SH-SY5Y (cell line): ENCODE measurements at regions not wholly inside any gene's neighbourhood (a gene's known extent, or its start where the extent isn't known, plus 50 kb on each side); places are given as distances from the start of the nearest gene placed in this dataset.

Source experiments
- GATA2 ChIP-seq: IDR thresholded peaks from 2 replicates; pipeline ENCODE4 v1.6.1; 2011; ENCODE audit warnings: mild to moderate bottlenecking, low read depth, low read length
- GATA3 ChIP-seq: IDR thresholded peaks from 2 replicates; pipeline ENCODE4 v1.6.1; 2011; ENCODE audit warnings: low read depth, mild to moderate bottlenecking, low read length, moderate library complexity

DNA sequence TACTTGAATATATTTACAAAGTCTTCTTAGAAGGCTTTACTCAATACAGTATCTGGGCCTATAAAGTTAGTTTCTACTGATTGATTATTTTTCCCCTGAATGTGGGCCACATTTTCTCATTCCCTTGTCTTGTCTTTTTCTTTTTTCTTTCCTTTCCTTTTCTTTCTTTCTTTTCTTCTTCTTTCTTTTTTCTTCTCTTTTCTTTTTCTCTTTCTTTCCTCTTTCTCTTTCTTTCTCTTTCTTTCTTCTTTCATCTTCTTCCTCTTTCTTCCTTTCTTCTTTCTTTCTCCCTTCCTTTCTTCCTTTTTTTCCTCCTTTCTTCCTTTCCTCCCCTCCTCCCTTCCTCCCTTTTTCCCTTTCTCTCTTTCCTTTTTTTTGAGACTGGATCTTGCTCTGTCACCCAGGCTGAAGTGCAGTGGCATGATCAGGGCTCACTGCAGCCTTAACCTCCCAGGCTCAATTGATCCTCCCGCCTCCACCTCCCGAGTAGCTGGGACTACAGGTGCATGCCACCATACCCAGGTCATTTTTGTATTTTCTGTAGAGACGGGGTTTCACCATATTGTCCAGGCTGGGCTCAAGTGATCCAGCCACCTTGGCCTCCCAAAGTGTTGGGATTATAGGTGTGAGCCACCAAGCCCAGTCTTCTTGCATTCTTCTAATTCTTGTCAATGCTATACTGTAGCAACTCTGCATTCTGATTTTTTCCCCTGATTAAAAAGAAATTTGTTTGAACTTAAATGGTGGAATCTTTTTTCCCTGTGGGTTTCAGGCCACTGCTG is 133.1 kb upstream of the FBXO11 start:
- TF ChIP-seq GATA2 (no peak), GATA3 (no peak)
